IPS DF 6.9 (cell line): ENCODE measurements at regions not wholly inside any gene's neighbourhood (a gene's known extent, or its start where the extent isn't known, plus 50 kb on each side); places are given as distances from the start of the nearest gene placed in this dataset.
"Not testable (repeated sequence)": the region's sequence is repeated elsewhere in the genome, so short reads cannot be mapped to it uniquely, and the experiment has no call there.

Source experiments
- DNase-seq: peaks from one replicate; pipeline ENCODE4 v3.0.0-alpha.2; 2013; ENCODE audit warnings: low read depth, low spot score
- H3K27ac ChIP-seq: one replicate; pipeline ENCODE4 v1.5.1; 2013; ENCODE audit warnings: low read length, control low read depth
- H3K27me3 ChIP-seq: 2 replicates; pipeline ENCODE4 v1.6.1; 2013; ENCODE audit warnings: mild to moderate bottlenecking, low read length; ENCODE audit not compliant: control insufficient read depth, insufficient read depth
- H3K36me3 ChIP-seq: 2 replicates; pipeline ENCODE4 v1.6.1; 2013; ENCODE audit warnings: low read length; ENCODE audit not compliant: control insufficient read depth, insufficient read depth
- H3K4me1 ChIP-seq: 2 replicates; pipeline ENCODE4 v1.6.1; 2013; ENCODE audit warnings: low read length; ENCODE audit not compliant: control insufficient read depth, insufficient read depth
- H3K4me3 ChIP-seq: 2 replicates; pipeline ENCODE4 v1.5.1; 2013; ENCODE audit warnings: mild to moderate bottlenecking, low read length
- H3K9me3 ChIP-seq: 2 replicates; pipeline ENCODE4 v1.6.1; 2013; ENCODE audit warnings: low read length, inconsistent platforms; ENCODE audit not compliant: control insufficient read depth, insufficient read depth
- WGBS: extraction: QIAGEN DNeasy Blood & Tissue Kit; methylation state at CpG from one replicate; pipeline ENCODE4 v1.1.7; 2013; ENCODE audit warnings: mixed read lengths, missing lambda C conversion rate; ENCODE audit not compliant: insufficient read length, insufficient coverage; 5-methylcytosine and 5-hydroxymethylcytosine counted together

DNA sequence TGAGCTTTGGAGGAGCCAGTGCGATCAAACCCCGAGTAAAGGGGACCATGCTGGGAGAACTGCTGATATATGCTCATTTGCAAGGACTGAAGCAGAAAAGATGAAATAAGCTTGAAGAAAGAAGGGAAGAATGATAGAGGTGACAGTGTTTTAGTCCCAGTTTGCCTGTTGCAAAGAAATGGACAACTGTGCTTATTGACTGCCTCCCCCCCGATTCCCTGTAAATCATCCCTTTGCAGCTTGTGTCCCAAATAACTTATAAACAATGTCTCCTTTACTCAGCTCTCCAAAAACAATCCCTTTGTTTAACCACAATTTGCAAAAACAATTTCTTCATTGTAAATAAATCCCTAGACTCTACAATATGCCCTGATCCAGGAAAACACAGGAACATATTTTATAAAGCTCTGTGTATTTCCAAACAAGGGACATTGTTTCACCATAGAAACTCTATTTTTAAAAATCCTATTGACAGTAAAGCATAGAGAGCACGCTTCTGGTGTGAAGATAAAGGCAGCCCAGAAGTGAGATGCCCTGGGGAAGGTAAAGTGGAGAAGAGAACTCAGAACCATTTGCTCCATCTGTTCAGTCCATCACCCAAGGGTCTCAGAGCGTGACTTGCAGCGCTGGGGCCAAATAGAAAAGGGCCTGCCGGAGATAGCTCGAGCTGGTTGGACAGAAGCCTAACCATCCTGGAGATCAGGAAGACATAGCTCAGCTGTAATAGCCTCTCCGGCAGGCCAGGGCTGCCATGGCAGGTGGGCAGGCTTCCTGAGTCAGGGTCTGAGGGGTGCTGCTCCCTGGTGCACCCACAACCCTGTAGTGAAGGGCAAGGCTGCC, 280.5 kb downstream of the WDR11 start:
- Histone ChIP-seq H3K4me1 (no peaks in the 10 kb centered on the region), H3K27ac (no peak overlapping the region), H3K4me3 (no peak overlapping the region), H3K36me3 (no peaks in the 10 kb centered on the region), H3K27me3 (no peaks in the 10 kb centered on the region), H3K9me3 (no peaks in the 10 kb centered on the region)
- no peak for DNase-seq
- no CpG with 5 or more reads among the region's 9 CpGs for WGBS

DNA sequence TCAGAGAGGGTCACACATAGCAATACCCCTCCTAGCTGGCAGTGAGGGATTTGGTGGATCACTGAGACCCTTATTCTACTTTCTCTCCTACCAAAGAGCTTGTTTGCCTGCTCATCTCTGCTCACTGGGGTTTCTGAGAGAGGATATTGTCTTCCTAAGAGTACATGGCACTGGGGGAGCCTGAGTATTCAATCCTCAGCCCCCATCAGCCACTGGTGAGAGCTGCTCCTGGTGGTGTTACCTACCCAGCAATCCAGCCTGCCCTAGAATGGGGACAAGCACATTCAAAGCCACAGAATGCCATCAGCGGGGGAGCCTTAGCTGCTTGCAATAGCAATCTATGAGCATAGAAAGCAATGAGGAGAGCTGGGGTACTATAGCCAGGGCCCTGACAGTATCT, 281.1 kb downstream of the WDR11 start:
- Histone ChIP-seq H3K27me3 (no peaks in the 10 kb centered on the region), H3K36me3 (no peaks in the 10 kb centered on the region), H3K4me3 (no peak overlapping the region), H3K27ac (no peak overlapping the region), H3K4me1 (no peaks in the 10 kb centered on the region), H3K9me3 (no peaks in the 10 kb centered on the region)
- no CpG with 5 or more reads among the region's 1 CpG for WGBS
- DNase-seq, result no peak

DNA sequence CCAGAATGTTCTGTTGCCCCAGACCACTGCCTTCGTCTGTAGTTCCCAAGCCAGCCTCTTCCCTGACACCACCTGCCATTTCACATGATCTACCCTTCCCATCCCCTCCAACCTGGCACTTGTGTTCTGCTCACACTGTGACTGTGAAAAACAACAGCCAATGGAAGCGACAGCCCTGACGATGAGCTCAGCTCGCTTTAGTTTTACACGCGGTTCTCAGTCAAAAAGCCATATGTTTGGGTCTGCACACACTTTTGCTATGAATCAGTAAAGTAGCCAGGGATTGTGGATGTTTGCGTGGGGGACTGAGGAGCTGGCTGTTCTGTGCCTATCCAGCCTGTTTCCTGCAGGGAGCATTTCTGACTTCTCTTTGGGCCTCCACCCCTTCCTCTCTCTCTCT, 282.7 kb downstream of the WDR11 start:
- Histone ChIP-seq H3K4me3 (no peak overlapping the region), H3K4me1 (no peaks in the 10 kb centered on the region), H3K27ac (no peak overlapping the region), H3K36me3 (no peaks in the 10 kb centered on the region), H3K27me3 (no peaks in the 10 kb centered on the region), H3K9me3 (no peaks in the 10 kb centered on the region)
- DNase-seq, result no peak
- WGBS, result no CpG with 5 or more reads among the region's 7 CpGs

DNA sequence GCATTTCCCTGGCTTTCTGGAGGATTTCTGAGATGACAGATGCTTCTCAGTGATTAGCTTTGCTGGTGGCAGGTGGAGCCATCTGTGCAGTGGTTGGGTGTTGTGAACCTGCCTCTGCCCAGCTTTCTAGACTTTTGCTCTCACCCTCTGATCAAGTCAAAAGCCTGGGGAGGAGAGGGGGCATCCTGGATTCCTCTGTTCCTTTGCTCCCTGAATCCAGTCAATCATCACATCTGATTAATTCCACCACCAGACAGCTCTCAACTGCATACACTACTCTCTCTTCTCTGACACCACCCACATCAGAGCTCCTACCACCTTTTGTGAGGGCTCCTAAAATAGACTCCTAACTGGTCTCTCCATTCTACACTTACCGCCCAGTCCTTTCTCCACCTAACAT, 283.5 kb downstream of the WDR11 start:
- Histone ChIP-seq H3K4me3 (no peak overlapping the region), H3K9me3 (no peaks in the 10 kb centered on the region), H3K27ac (no peak overlapping the region), H3K4me1 (no peaks in the 10 kb centered on the region), H3K36me3 (no peaks in the 10 kb centered on the region), H3K27me3 (no peaks in the 10 kb centered on the region)
- WGBS, result no CpG with 5 or more reads among the region's 1 CpG
- no peak for DNase-seq

DNA sequence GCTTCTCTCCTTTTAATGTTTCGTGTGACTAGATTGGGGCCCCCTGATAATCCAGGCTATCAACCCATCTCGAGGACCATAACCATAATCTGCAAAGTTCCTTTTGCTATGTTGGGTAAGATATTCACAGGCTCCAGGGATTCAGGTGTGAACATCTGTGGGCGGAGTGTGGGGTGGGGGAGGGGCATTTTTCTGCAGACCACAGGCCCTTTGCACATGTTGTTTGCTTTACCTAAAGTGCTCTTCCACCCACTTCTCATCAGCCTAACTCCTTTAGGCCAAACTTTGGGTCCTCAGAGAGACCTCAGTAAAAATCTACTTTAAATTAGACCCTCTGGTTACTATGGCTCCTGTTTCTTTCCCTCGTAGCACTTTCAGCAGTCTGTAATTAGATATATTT, 284.4 kb downstream of the WDR11 start:
- DNase-seq, result no peak
- H3K36me3 ChIP-seq, result no peaks in the 10 kb centered on the region
- no peaks in the 10 kb centered on the region for H3K4me1 ChIP-seq
- WGBS, result no CpG with 5 or more reads among the region's 4 CpGs
- H3K9me3 ChIP-seq, result no peaks in the 10 kb centered on the region
- H3K27ac ChIP-seq, result no peak overlapping the region
- H3K4me3 ChIP-seq, result no peak overlapping the region
- H3K27me3 ChIP-seq, result no peaks in the 10 kb centered on the region

DNA sequence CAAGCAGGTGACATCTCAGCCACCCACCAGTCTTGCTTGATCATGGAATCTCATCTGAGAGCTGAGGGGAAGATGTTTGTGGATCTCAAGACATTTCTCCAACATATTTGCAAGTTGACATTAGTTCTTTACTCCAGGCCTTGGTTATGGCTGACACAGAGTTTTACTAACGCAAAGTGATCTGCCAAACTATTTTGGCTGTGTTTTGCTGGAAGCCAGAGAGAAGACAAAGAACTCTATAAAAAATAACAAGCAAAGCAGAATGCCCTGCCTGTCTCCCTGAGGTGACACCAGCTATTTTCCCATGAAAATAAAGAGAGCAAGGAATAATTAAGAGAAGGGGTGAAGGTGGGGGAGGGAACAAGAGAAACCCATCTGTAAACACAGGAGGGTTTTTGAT, 286.4 kb downstream of the WDR11 start:
- no CpG with 5 or more reads among the region's 1 CpG for WGBS
- Histone ChIP-seq H3K9me3 (no peaks in the 10 kb centered on the region), H3K36me3 (no peaks in the 10 kb centered on the region), H3K27ac (no peak overlapping the region), H3K4me3 (no peak overlapping the region), H3K27me3 (no peaks in the 10 kb centered on the region), H3K4me1 (no peaks in the 10 kb centered on the region)
- DNase-seq, result no peak

DNA sequence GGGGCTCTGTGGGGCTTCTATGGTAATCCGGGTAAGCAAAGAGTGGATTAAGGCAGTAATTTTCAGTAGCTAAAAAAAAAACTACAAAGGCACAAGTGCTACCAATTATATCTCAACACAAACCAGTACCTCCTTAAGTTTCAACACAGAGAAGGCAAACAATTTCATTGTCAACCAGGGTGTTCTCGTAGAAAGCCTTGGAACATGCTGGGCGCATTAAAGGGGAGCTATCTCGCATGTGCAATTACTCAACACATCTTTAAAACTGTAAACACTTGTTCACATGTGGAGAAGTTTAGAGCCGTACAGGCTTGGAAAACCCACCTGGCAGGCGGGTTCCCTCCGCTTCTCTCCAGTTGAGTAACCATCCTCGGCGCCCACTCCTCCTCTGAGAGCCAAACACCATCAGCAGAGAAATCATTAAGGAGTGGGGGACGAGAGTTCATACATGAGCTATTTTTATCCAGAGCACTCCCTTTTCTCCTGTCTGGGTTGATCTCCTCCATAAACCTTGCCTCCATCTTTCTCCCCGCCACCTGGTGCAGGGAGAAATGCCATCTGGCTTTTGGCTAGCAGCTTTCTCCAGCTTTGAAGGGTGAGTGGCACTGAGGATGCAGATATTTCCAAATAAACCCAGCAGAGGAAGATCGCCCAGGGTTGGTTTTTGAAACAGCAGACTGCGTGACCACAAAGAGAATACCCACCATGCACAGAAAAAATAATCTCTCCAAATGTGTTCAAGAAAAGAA, 287.1 kb downstream of the WDR11 start:
- no peaks in the 10 kb centered on the region for H3K27me3 ChIP-seq
- no peaks in the 10 kb centered on the region for H3K36me3 ChIP-seq
- H3K4me1 ChIP-seq, result no peaks in the 10 kb centered on the region
- no peak overlapping the region for H3K27ac ChIP-seq
- no peak overlapping the region for H3K4me3 ChIP-seq
- no CpG with 5 or more reads among the region's 13 CpGs for WGBS
- H3K9me3 ChIP-seq, result no peaks in the 10 kb centered on the region
- no peak for DNase-seq

DNA sequence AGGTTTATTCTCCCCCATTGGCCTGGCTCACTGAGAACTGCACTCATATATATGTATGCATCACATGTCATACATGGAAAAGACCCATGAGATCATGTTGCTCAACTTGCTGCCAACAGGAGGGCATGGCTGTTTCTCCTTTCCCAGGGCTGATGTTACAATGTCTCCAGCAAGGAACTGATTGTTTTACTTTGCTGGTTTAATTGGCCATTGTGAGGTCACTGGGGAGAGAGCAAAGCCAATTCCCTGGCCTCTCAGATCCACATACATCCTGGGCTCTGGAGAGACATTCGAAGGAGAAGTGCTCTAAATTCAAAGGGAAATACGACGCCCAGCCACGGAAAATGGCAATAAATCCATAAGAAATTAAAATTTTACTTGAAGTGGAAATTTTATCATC, 287.8 kb downstream of the WDR11 start:
- Histone ChIP-seq H3K4me1 (no peaks in the 10 kb centered on the region), H3K4me3 (no peak overlapping the region), H3K36me3 (no peaks in the 10 kb centered on the region), H3K27me3 (no peaks in the 10 kb centered on the region), H3K27ac (no peak overlapping the region), H3K9me3 (peaks cover 2% of the 10 kb centered on the region; the same call in 1 of the 2 replicates)
- no peak for DNase-seq
- no CpG with 5 or more reads among the region's 4 CpGs for WGBS

DNA sequence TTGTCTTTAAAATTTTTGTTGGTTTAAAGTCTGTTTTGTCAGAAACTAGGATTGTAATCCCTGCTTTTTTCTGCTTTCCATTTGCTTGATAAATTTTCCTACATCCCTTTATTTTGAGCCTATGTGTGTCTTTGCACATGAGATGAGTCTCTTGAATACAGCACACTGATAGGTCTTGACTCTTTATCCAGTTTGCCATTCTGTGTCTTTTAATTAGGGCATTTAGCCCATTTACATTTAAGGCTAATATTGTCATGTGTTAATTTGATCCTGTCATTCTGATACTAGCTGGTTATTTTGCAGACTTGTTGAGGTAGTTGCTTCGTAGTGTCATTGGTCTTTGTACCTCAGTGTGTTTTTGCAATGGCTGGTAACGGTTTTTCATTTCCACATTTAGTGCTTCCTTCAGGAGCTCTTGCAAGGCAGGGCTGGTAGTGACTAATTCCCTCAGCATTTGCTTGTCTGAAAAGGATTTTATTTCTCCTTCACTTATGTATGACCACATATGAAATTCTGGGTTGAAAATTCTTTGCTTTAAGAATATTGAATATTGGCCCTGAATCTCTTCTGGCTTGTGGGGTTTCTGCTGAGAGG, 294.7 kb downstream of the WDR11 start:
- not testable (repeated sequence) for H3K36me3 ChIP-seq, H3K4me1 ChIP-seq, H3K27me3 ChIP-seq, H3K27ac ChIP-seq, H3K4me3 ChIP-seq, DNase-seq, H3K9me3 ChIP-seq
- no CpG with 5 or more reads among the region's 2 CpGs for WGBS

DNA sequence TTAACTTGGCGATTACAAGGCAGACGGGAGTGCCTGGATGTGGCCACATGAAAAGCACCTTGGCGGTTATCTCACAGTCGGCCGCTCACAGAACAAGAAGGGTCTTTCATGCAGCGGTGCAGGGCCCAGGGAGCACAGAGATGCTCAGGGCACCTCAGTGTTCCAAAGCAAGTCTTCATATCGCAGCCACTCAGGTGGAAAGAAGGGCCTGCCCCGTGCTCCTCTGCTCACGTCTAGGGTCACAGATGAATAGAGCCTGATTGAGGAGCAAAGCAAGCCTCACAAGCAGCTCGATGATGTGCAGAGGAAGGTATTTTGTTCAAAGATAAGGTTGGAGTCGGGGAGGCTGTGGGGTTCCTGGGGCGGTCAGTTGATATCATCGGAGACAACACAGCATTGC, 297.8 kb downstream of the WDR11 start:
- no peaks in the 10 kb centered on the region for H3K36me3 ChIP-seq
- no peak overlapping the region for H3K4me3 ChIP-seq
- no CpG with 5 or more reads among the region's 13 CpGs for WGBS
- no peaks in the 10 kb centered on the region for H3K4me1 ChIP-seq
- H3K27me3 ChIP-seq, result no peaks in the 10 kb centered on the region
- no peak for DNase-seq
- H3K9me3 ChIP-seq, result no peaks in the 10 kb centered on the region
- H3K27ac ChIP-seq, result no peak overlapping the region
